MG63 (cell line): ENCODE measurements at regions not wholly inside any gene's neighbourhood (a gene's known extent, or its start where the extent isn't known, plus 50 kb on each side); places are given as distances from the start of the nearest gene placed in this dataset.
A peak's percentile ranks its signal among the peaks of the same experiment; 100 is the strongest.
"Not testable (repeated sequence)": the region's sequence is repeated elsewhere in the genome, so short reads cannot be mapped to it uniquely, and the experiment has no call there.

Source experiments
- DNase-seq: peaks from one replicate; pipeline ENCODE4 v3.0.0-alpha.2; 2020
- H3K27me3 ChIP-seq: fragments of 250-450 bp; sonication (Bioruptor Pico); 2 replicates; pipeline ENCODE4 v1.5.1; 2020; ENCODE audit warnings: mild to moderate bottlenecking, moderate library complexity
- H3K36me3 ChIP-seq: fragments of 250-450 bp; sonication (Bioruptor Pico); 2 replicates; pipeline ENCODE4 v1.5.1; 2020; ENCODE audit warnings: mild to moderate bottlenecking, moderate library complexity
- H3K4me3 ChIP-seq: fragments of 250-450 bp; sonication (Bioruptor Pico); 2 replicates; pipeline ENCODE4 v1.5.1; 2020; ENCODE audit warnings: mild to moderate bottlenecking, moderate library complexity
- H3K9me3 ChIP-seq: fragments of 250-450 bp; sonication (Bioruptor Pico); 2 replicates; pipeline ENCODE4 v1.5.1; 2020; ENCODE audit warnings: mild to moderate bottlenecking, moderate library complexity

GRCh38 chrX:63204266-63205074 lies 146.7 kb downstream of the SPIN4 start:
- DNase-seq, H3K27me3 ChIP-seq: not testable (repeated sequence)

GRCh38 chrX:63201987-63202386 lies 149.1 kb downstream of the SPIN4 start:
- not testable (repeated sequence) for H3K9me3 ChIP-seq, H3K27me3 ChIP-seq, H3K36me3 ChIP-seq, H3K4me3 ChIP-seq, DNase-seq

More at GRCh38 chrX:63204266-63205074, 146.7 kb downstream of the SPIN4 start:
- not testable (repeated sequence) for H3K9me3 ChIP-seq, H3K36me3 ChIP-seq, H3K4me3 ChIP-seq

- H3K4me3 ChIP-seq, H3K36me3 ChIP-seq, DNase-seq, H3K27me3 ChIP-seq, H3K9me3 ChIP-seq: not testable (repeated sequence)
These were observed 152.4 kb downstream of the SPIN4 start for GRCh38 chrX:63198693-63199092.

GRCh38 chrX:63192366-63193041 lies 158.6 kb downstream of the SPIN4 start:
- H3K9me3 ChIP-seq, DNase-seq, H3K4me3 ChIP-seq, H3K36me3 ChIP-seq, H3K27me3 ChIP-seq: not testable (repeated sequence)

- no peak overlapping the region for H3K4me3 ChIP-seq
- H3K36me3 ChIP-seq, result no peaks in the 10 kb centered on the region
- DNase-seq, result peak; percentile 9
- no peaks in the 10 kb centered on the region for H3K27me3 ChIP-seq
- H3K9me3 ChIP-seq, result no peaks in the 10 kb centered on the region
These were observed 165.0 kb downstream of the SPIN4 start for GRCh38 chrX:63186137-63186536.

GRCh38 chrX:63179852-63180251 lies 171.3 kb downstream of the SPIN4 start:
- not testable (repeated sequence) for H3K36me3 ChIP-seq, H3K4me3 ChIP-seq, DNase-seq, H3K9me3 ChIP-seq, H3K27me3 ChIP-seq

- H3K36me3 ChIP-seq, DNase-seq, H3K4me3 ChIP-seq, H3K9me3 ChIP-seq, H3K27me3 ChIP-seq: not testable (repeated sequence)
These were observed 174.6 kb downstream of the SPIN4 start for GRCh38 chrX:63176578-63176977.

GRCh38 chrX:63173841-63174718 lies 177.1 kb downstream of the SPIN4 start:
- not testable (repeated sequence) for H3K9me3 ChIP-seq, H3K4me3 ChIP-seq, H3K36me3 ChIP-seq, DNase-seq, H3K27me3 ChIP-seq

GRCh38 chrX:63169416-63169815 lies 181.7 kb downstream of the SPIN4 start:
- not testable (repeated sequence) for H3K36me3 ChIP-seq, H3K9me3 ChIP-seq, DNase-seq, H3K4me3 ChIP-seq, H3K27me3 ChIP-seq

- not testable (repeated sequence) for H3K27me3 ChIP-seq, H3K4me3 ChIP-seq, H3K36me3 ChIP-seq, DNase-seq, H3K9me3 ChIP-seq
These were observed 182.2 kb downstream of the SPIN4 start for GRCh38 chrX:63168949-63169348.

GRCh38 chrX:63167002-63167401 lies 184.1 kb downstream of the SPIN4 start:
- H3K9me3 ChIP-seq, H3K27me3 ChIP-seq, H3K4me3 ChIP-seq, DNase-seq, H3K36me3 ChIP-seq: not testable (repeated sequence)

- not testable (repeated sequence) for H3K9me3 ChIP-seq, H3K27me3 ChIP-seq, H3K4me3 ChIP-seq, H3K36me3 ChIP-seq, DNase-seq
These were observed 190.1 kb downstream of the SPIN4 start for GRCh38 chrX:63160994-63161393.

- DNase-seq, H3K4me3 ChIP-seq, H3K27me3 ChIP-seq, H3K36me3 ChIP-seq, H3K9me3 ChIP-seq: not testable (repeated sequence)
These were observed 190.8 kb downstream of the SPIN4 start for GRCh38 chrX:63160340-63160739.

- not testable (repeated sequence) for H3K9me3 ChIP-seq, H3K36me3 ChIP-seq, DNase-seq, H3K27me3 ChIP-seq, H3K4me3 ChIP-seq
These were observed 205.6 kb downstream of the SPIN4 start for GRCh38 chrX:63145526-63145925.

GRCh38 chrX:63142588-63142987 lies 208.5 kb downstream of the SPIN4 start:
- not testable (repeated sequence) for DNase-seq, H3K9me3 ChIP-seq, H3K36me3 ChIP-seq, H3K4me3 ChIP-seq, H3K27me3 ChIP-seq

- not testable (repeated sequence) for H3K36me3 ChIP-seq, DNase-seq, H3K27me3 ChIP-seq, H3K9me3 ChIP-seq, H3K4me3 ChIP-seq
These were observed 215.3 kb downstream of the SPIN4 start for GRCh38 chrX:63135859-63136258.

GRCh38 chrX:63128509-63128908 lies 222.6 kb downstream of the SPIN4 start:
- peak; percentile 9 for DNase-seq

More at GRCh38 chrX:63128509-63128908, 222.6 kb downstream of the SPIN4 start:
- H3K9me3 ChIP-seq, result no peaks in the 10 kb centered on the region
- H3K27me3 ChIP-seq, result no peaks in the 10 kb centered on the region
- H3K36me3 ChIP-seq, result no peaks in the 10 kb centered on the region
- no peak overlapping the region for H3K4me3 ChIP-seq
